ENCODE measurements at regions not wholly inside any gene's neighbourhood (a gene's known extent, or its start where the extent isn't known, plus 50 kb on each side); places are given as distances from the start of the nearest gene placed in this dataset.

DNA sequence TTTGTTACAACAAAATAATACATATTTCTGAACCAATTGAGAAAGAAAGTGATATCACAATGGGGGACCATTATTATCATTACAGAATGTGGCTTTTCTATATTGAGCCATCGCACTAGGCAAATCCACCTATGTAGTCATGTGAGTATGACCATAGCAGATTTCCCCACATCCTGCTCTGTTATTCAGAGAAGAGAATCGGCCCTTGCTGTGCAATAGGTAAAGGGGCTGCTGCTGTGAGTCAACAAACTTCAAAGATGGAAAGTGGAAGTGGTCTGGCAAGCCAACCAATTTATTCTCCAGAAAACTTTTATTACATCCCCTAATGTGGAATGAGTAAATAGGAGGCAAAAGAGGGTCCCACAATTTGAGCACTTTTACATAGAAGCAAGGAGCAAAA is 573.4 kb downstream of the ETV1 start:
- no peak for TF ChIP-seq POLR2A (IDR thresholded peaks at IDR 0.05; ENCODE audit: low read depth, low read length)
- TF ChIP-seq TAF1 (IDR thresholded peaks at IDR 0.05; ENCODE audit: borderline replicate concordance, low read depth, low read length): no peak

Data from GM12892 (cell line).